WTC11 (cell line): ENCODE measurements at regions not wholly inside any gene's neighbourhood (a gene's known extent, or its start where the extent isn't known, plus 50 kb on each side); places are given as distances from the start of the nearest gene placed in this dataset.

Source experiments
- ATAC-seq: fragments of 200-7000 bp; cut with Tn5 transposase; 2 replicates; pipeline ENCODE4 v1.10.0; 2021; ENCODE audit warnings: mild to moderate bottlenecking, moderate library complexity
- CTCF ChIA-PET: fragments of 300-600 bp; sonication (Branson Sonifier 250); formaldehyde crosslinking; loops from one replicate; lab custom pipeline; 2021; ENCODE audit warnings: antibody characterized with exemption; lab: Charles Lee
- POLR2A ChIA-PET: fragments of 350-600 bp; sonication (Branson Sonifier 250); formaldehyde crosslinking; loops from one replicate; lab custom pipeline; 2021; ENCODE audit warnings: antibody characterized with exemption; lab: Charles Lee
- DNase-seq: peaks from one replicate; pipeline ENCODE4 v3.0.0; 2021; ENCODE audit warnings: low spot score
- H3K27ac Mint-ChIP-seq: 2 replicates; pipeline ENCODE4 v1.8.0; 2021; ENCODE audit warnings: mixed read lengths
- H3K27me3 Mint-ChIP-seq: 2 replicates; pipeline ENCODE4 v1.8.0; 2021; ENCODE audit warnings: low read depth, mild to moderate bottlenecking, moderate library complexity, mixed read lengths
- H3K36me3 Mint-ChIP-seq: 2 replicates; pipeline ENCODE4 v1.8.0; 2021; ENCODE audit warnings: mixed read lengths
- H3K4me1 Mint-ChIP-seq: 2 replicates; pipeline ENCODE4 v1.8.0; 2022; ENCODE audit warnings: mixed read lengths
- H3K4me3 Mint-ChIP-seq: 2 replicates; pipeline ENCODE4 v1.8.0; 2021; ENCODE audit warnings: mild to moderate bottlenecking, moderate library complexity, mixed read lengths
- H3K9me3 Mint-ChIP-seq: 2 replicates; pipeline ENCODE4 v1.8.0; 2021; ENCODE audit warnings: mixed read lengths
- CBFB ChIP-seq: sonication (generic); formaldehyde crosslinking; IDR thresholded peaks from 2 replicates; pipeline ENCODE4 v1.8.1; 2022; ENCODE audit warnings: mild to moderate bottlenecking, low read depth, missing genetic modification reagents
- CREB1 ChIP-seq: sonication (generic); formaldehyde crosslinking; IDR thresholded peaks from 2 replicates; pipeline ENCODE4 v1.8.0; 2023; ENCODE audit warnings: mild to moderate bottlenecking, missing genetic modification reagents
- CREM ChIP-seq: sonication (generic); formaldehyde crosslinking; IDR thresholded peaks from 2 replicates; pipeline ENCODE4 v1.8.1; 2022; ENCODE audit warnings: mild to moderate bottlenecking, missing genetic modification reagents, moderate library complexity
- E2F5 ChIP-seq: sonication (generic); formaldehyde crosslinking; IDR thresholded peaks from 2 replicates; pipeline ENCODE4 v1.8.1; 2022; ENCODE audit warnings: mild to moderate bottlenecking, moderate library complexity, missing genetic modification reagents
- EMX1 ChIP-seq: fragments of 250-450 bp; sonication (Bioruptor Pico); IDR thresholded peaks from 2 replicates; pipeline ENCODE4 v1.8.0; 2021; ENCODE audit warnings: mild to moderate bottlenecking
- GABPB1 ChIP-seq: sonication (generic); formaldehyde crosslinking; IDR thresholded peaks from 2 replicates; pipeline ENCODE4 v1.8.1; 2023; ENCODE audit warnings: mild to moderate bottlenecking, missing genetic modification reagents
- GTF2I ChIP-seq: fragments of 250-450 bp; sonication (Bioruptor Pico); conservative IDR thresholded peaks from 2 replicates; pipeline ENCODE4 v1.4.0; 2021; ENCODE audit warnings: mild to moderate bottlenecking
- JAZF1 ChIP-seq: fragments of 250-450 bp; sonication (Bioruptor Pico); IDR thresholded peaks from 2 replicates; pipeline ENCODE4 v1.9.0; 2021; ENCODE audit warnings: moderate library complexity, mild to moderate bottlenecking, inconsistent platforms
- JUN ChIP-seq: sonication (generic); formaldehyde crosslinking; IDR thresholded peaks from 2 replicates; pipeline ENCODE4 v1.8.0; 2023; ENCODE audit warnings: mild to moderate bottlenecking, missing genetic modification reagents
- MYBL2 ChIP-seq: sonication (generic); formaldehyde crosslinking; IDR thresholded peaks from 2 replicates; pipeline ENCODE4 v1.8.1; 2023; ENCODE audit warnings: mild to moderate bottlenecking, moderate library complexity, missing genetic modification reagents
- NFYB ChIP-seq: sonication (generic); formaldehyde crosslinking; conservative IDR thresholded peaks from 2 replicates; pipeline ENCODE4 v1.8.0; 2022; ENCODE audit warnings: low read depth, missing genetic modification reagents
- NR3C1 ChIP-seq: sonication (generic); formaldehyde crosslinking; conservative IDR thresholded peaks from 2 replicates; pipeline ENCODE4 v1.8.1; 2023; ENCODE audit warnings: low read depth, mild to moderate bottlenecking, missing genetic modification reagents
- SMAD3 ChIP-seq: sonication (generic); formaldehyde crosslinking; IDR thresholded peaks from 2 replicates; pipeline ENCODE4 v1.8.0; 2022; ENCODE audit warnings: missing genetic modification reagents, mild to moderate bottlenecking, borderline replicate concordance
- SMAD4 ChIP-seq: sonication (generic); formaldehyde crosslinking; IDR thresholded peaks from 2 replicates; pipeline ENCODE4 v1.8.0; 2022; ENCODE audit warnings: mild to moderate bottlenecking, missing genetic modification reagents
- SOX15 ChIP-seq: fragments of 250-450 bp; sonication (Bioruptor Pico); IDR thresholded peaks from 2 replicates; pipeline ENCODE4 v1.9.0; 2021; ENCODE audit warnings: mild to moderate bottlenecking
- TEAD1 ChIP-seq: sonication (generic); formaldehyde crosslinking; IDR thresholded peaks from 2 replicates; pipeline ENCODE4 v1.8.0; 2022; ENCODE audit warnings: mild to moderate bottlenecking, missing genetic modification reagents
- ZMAT4 ChIP-seq: fragments of 250-450 bp; sonication (Bioruptor Pico); IDR thresholded peaks from 2 replicates; pipeline ENCODE4 v1.9.0; 2021; ENCODE audit warnings: mild to moderate bottlenecking
- ZNF121 ChIP-seq: sonication (generic); formaldehyde crosslinking; IDR thresholded peaks from 2 replicates; pipeline ENCODE4 v1.8.0; 2023; ENCODE audit warnings: missing genetic modification reagents
- ZNF138 ChIP-seq: sonication (generic); formaldehyde crosslinking; conservative IDR thresholded peaks from 2 replicates; pipeline ENCODE4 v1.8.1; 2022; ENCODE audit warnings: mild to moderate bottlenecking, moderate library complexity, missing genetic modification reagents
- ZNF263 ChIP-seq: sonication (generic); formaldehyde crosslinking; IDR thresholded peaks from 2 replicates; pipeline ENCODE4 v1.8.1; 2022; ENCODE audit warnings: low read depth, mild to moderate bottlenecking, moderate library complexity, missing genetic modification reagents
- ZNF317 ChIP-seq: sonication (generic); formaldehyde crosslinking; IDR thresholded peaks from 2 replicates; pipeline ENCODE4 v1.8.1; 2023; ENCODE audit warnings: low read depth, mild to moderate bottlenecking, moderate library complexity, missing genetic modification reagents, borderline replicate concordance
- ZNF423 ChIP-seq: fragments of 250-450 bp; sonication (Bioruptor Pico); IDR thresholded peaks from 2 replicates; pipeline ENCODE4 v2.1.2; 2022; ENCODE audit warnings: mild to moderate bottlenecking, moderate library complexity
- TF ChIP-seq, protein P1 (sequence below): sonication (generic); formaldehyde crosslinking; IDR thresholded peaks from 2 replicates; pipeline ENCODE4 v1.8.0; 2023; ENCODE audit warnings: mild to moderate bottlenecking, missing genetic modification reagents
- TF ChIP-seq, protein P2 (sequence below): sonication (generic); formaldehyde crosslinking; IDR thresholded peaks from 2 replicates; pipeline ENCODE4 v1.8.0; 2022; ENCODE audit warnings: mild to moderate bottlenecking, missing genetic modification reagents
- TF ChIP-seq, protein P3 (sequence below): sonication (generic); formaldehyde crosslinking; IDR thresholded peaks from 2 replicates; pipeline ENCODE4 v1.8.1; 2022; ENCODE audit warnings: low read depth, mild to moderate bottlenecking, moderate library complexity, missing genetic modification reagents, borderline replicate concordance
- TF ChIP-seq, protein P4 (sequence below): sonication (generic); formaldehyde crosslinking; IDR thresholded peaks from 2 replicates; pipeline ENCODE4 v1.8.1; 2023; ENCODE audit warnings: mild to moderate bottlenecking, moderate library complexity, missing genetic modification reagents

DNA sequence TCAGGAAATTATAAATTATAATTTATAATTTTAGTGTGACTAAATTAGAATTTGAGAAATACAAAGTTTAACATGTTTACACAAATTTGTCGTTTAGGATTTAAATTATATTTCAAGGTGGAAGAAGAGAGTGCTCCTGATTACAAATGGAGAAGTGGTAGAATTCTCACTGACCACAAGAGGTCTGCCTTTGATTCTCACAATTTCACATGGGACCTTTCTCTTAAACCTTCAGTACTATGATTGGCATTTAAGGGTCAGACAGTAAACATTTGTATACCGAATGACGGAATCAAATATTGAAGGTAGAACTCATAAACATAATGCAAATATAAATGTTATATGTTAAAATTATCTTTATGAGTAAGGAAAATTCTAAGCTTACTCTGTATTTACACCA is 171.7 kb downstream of the SLIT2 start:
- POLR2A ChIA-PET, result no interaction called here
- Mint-ChIP-seq H3K9me3 (no peaks in the 10 kb centered on the region), H3K36me3 (no peaks in the 10 kb centered on the region), H3K4me1 (peaks cover 3% of the 10 kb centered on the region), H3K27me3 (no peaks in the 10 kb centered on the region; the same call in 1 of the 2 replicates), H3K27ac (no peak overlapping the region), H3K4me3 (no peak overlapping the region)
- ATAC-seq (no peak), DNase-seq (no peak)
- CTCF ChIA-PET, result interaction anchor here (0.7 to 0.9 kb wide), 2 partner anchors 9 to 262 kb away, joined by 3 to 4 read pairs; no protein-coding TSS in a partner anchor
- no peak for TF ChIP-seq CBFB (CRISPR knock-in tag)
- no peak for TF ChIP-seq NFYB (CRISPR knock-in tag)
- no peak for TF ChIP-seq EMX1 (CRISPR knock-in tag)
- TF ChIP-seq ZNF423 (CRISPR knock-in tag), result no peak
- no peak for TF ChIP-seq JUN
- TF ChIP-seq MYBL2 (CRISPR knock-in tag), result no peak
- no peak for TF ChIP-seq ZNF317
- TF ChIP-seq ZMAT4 (CRISPR knock-in tag), result no peak
- no peak for TF ChIP-seq SMAD4 (CRISPR knock-in tag)
- TF ChIP-seq, protein P1, sequence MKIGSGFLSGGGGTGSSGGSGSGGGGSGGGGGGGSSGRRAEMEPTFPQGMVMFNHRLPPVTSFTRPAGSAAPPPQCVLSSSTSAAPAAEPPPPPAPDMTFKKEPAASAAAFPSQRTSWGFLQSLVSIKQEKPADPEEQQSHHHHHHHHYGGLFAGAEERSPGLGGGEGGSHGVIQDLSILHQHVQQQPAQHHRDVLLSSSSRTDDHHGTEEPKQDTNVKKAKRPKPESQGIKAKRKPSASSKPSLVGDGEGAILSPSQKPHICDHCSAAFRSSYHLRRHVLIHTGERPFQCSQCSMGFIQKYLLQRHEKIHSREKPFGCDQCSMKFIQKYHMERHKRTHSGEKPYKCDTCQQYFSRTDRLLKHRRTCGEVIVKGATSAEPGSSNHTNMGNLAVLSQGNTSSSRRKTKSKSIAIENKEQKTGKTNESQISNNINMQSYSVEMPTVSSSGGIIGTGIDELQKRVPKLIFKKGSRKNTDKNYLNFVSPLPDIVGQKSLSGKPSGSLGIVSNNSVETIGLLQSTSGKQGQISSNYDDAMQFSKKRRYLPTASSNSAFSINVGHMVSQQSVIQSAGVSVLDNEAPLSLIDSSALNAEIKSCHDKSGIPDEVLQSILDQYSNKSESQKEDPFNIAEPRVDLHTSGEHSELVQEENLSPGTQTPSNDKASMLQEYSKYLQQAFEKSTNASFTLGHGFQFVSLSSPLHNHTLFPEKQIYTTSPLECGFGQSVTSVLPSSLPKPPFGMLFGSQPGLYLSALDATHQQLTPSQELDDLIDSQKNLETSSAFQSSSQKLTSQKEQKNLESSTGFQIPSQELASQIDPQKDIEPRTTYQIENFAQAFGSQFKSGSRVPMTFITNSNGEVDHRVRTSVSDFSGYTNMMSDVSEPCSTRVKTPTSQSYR (CRISPR knock-in tag), result no peak
- TF ChIP-seq CREB1 (CRISPR knock-in tag), result no peak
- TF ChIP-seq JAZF1 (CRISPR knock-in tag), result no peak

DNA sequence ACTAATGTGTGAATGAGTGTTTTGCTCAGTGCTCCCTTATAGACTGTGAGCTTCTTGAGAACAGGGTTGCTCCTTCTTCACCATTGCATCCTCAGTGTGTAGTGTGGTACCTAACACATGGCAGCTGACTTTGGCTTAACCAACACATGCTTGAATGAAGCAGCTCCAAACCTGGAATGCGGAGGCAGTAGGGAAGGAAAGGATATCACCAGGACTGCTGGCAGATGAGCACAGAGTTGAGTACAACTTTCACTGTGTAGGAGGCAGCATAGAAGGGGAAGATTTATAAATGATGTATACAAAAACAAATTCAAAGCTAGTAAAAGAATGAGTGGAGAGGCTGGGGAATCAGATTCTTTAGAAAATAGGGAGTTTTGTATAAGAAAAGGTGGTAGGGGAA is 174.3 kb downstream of the SLIT2 start:
- DNase-seq, result no peak
- no peaks in the 10 kb centered on the region for H3K9me3 Mint-ChIP-seq
- H3K4me1 Mint-ChIP-seq, result peaks cover 6% of the 10 kb centered on the region
- H3K27ac Mint-ChIP-seq, result no peak overlapping the region
- no peaks in the 10 kb centered on the region for H3K27me3 Mint-ChIP-seq
- no peaks in the 10 kb centered on the region for H3K36me3 Mint-ChIP-seq
- CTCF ChIA-PET, result interaction anchor here (0.6 to 2.2 kb wide), 3 partner anchors 16 to 259 kb away, joined by 3 to 7 read pairs (median 4); no protein-coding TSS in a partner anchor
- POLR2A ChIA-PET, result no interaction called here
- H3K4me3 Mint-ChIP-seq, result no peak overlapping the region
- ATAC-seq, result no peak
- TF ChIP-seq, protein P2, sequence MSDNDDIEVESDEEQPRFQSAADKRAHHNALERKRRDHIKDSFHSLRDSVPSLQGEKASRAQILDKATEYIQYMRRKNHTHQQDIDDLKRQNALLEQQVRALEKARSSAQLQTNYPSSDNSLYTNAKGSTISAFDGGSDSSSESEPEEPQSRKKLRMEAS (CRISPR knock-in tag), result no peak
- TF ChIP-seq GTF2I (CRISPR knock-in tag), result no peak
- TF ChIP-seq ZNF263 (CRISPR knock-in tag), result no peak
- no peak for TF ChIP-seq TEAD1
- TF ChIP-seq E2F5 (CRISPR knock-in tag), result no peak
- TF ChIP-seq, protein P3, sequence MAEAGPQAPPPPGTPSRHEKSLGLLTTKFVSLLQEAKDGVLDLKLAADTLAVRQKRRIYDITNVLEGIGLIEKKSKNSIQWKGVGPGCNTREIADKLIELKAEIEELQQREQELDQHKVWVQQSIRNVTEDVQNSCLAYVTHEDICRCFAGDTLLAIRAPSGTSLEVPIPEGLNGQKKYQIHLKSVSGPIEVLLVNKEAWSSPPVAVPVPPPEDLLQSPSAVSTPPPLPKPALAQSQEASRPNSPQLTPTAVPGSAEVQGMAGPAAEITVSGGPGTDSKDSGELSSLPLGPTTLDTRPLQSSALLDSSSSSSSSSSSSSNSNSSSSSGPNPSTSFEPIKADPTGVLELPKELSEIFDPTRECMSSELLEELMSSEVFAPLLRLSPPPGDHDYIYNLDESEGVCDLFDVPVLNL (CRISPR knock-in tag), result no peak
- TF ChIP-seq, protein P4, sequence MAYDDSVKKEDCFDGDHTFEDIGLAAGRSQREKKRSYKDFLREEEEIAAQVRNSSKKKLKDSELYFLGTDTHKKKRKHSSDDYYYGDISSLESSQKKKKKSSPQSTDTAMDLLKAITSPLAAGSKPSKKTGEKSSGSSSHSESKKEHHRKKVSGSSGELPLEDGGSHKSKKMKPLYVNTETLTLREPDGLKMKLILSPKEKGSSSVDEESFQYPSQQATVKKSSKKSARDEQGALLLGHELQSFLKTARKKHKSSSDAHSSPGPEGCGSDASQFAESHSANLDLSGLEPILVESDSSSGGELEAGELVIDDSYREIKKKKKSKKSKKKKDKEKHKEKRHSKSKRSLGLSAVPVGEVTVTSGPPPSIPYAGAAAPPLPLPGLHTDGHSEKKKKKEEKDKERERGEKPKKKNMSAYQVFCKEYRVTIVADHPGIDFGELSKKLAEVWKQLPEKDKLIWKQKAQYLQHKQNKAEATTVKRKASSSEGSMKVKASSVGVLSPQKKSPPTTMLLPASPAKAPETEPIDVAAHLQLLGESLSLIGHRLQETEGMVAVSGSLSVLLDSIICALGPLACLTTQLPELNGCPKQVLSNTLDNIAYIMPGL (CRISPR knock-in tag), result no peak
- TF ChIP-seq SOX15 (CRISPR knock-in tag), result no peak
- TF ChIP-seq, protein P1 (CRISPR knock-in tag), result no peak
- TF ChIP-seq EMX1 (CRISPR knock-in tag), result no peak
- TF ChIP-seq ZNF138 (CRISPR knock-in tag), result no peak
- no peak for TF ChIP-seq GABPB1
- TF ChIP-seq ZNF121 (CRISPR knock-in tag), result no peak
- TF ChIP-seq SMAD3 (CRISPR knock-in tag), result no peak
- no peak for TF ChIP-seq CREM (CRISPR knock-in tag)
- TF ChIP-seq NR3C1 (CRISPR knock-in tag), result no peak
